MM.1S (cell line): ENCODE measurements at regions not wholly inside any gene's neighbourhood (a gene's known extent, or its start where the extent isn't known, plus 50 kb on each side); places are given as distances from the start of the nearest gene placed in this dataset.

Source experiments
- EZH2 ChIP-seq: fragments of 300-600 bp; sonication (generic); optimal IDR thresholded peaks from 2 replicates; pipeline ENCODE3; 2017; ENCODE audit warnings: low read depth, mild to moderate bottlenecking, antibody characterized with exemption, low read length, mixed read lengths
- TF ChIP-seq, protein P1 (sequence below): fragments of 300-600 bp; sonication (generic); IDR thresholded peaks from 2 replicates; pipeline ENCODE4 v1.5.1; 2016; ENCODE audit warnings: antibody characterized with exemption, low read length, mixed read lengths

DNA sequence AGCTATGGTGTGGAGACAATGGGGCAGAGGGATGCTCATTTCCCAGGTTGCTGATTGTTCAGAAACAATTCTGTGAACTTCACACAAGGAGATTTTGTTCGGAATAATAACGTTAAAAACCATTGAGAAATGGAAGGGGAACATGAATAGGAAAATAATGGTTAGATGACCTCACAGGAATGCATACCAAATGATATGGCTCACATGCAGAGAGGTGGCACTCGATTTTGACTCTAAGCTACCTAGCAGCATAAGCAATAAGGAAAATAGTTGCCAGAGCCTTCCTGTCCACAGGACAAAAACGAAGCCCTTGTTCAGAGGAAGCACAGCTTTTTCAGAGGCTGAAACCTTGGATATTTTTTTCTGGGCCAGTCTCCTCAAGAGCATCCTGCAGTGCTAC is 293.1 kb downstream of the ZEB1 start:
- TF ChIP-seq, protein P1, sequence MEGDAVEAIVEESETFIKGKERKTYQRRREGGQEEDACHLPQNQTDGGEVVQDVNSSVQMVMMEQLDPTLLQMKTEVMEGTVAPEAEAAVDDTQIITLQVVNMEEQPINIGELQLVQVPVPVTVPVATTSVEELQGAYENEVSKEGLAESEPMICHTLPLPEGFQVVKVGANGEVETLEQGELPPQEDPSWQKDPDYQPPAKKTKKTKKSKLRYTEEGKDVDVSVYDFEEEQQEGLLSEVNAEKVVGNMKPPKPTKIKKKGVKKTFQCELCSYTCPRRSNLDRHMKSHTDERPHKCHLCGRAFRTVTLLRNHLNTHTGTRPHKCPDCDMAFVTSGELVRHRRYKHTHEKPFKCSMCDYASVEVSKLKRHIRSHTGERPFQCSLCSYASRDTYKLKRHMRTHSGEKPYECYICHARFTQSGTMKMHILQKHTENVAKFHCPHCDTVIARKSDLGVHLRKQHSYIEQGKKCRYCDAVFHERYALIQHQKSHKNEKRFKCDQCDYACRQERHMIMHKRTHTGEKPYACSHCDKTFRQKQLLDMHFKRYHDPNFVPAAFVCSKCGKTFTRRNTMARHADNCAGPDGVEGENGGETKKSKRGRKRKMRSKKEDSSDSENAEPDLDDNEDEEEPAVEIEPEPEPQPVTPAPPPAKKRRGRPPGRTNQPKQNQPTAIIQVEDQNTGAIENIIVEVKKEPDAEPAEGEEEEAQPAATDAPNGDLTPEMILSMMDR, result no peak
- no peak for TF ChIP-seq EZH2
